Mesenteric fat pad (tissue), 1 donor: ENCODE measurements at regions not wholly inside any gene's neighbourhood (a gene's known extent, or its start where the extent isn't known, plus 50 kb on each side); places are given as distances from the start of the nearest gene placed in this dataset.
A peak's percentile ranks its signal among the peaks of the same experiment; 100 is the strongest.

Experiments used
- DNase-seq: peaks from one replicate; pipeline ENCODE4 v3.0.0-alpha.2; 2020; ENCODE audit warnings: low spot score
- donor health status: DM: yes; HTN: yes; CAD: no.

- DNase-seq: no peak
These were observed 50.3 kb downstream of the SHANK2 start for GRCh38 chr11:71201936-71202597.

GRCh38 chr11:71201231-71201630 lies 51.1 kb downstream of the SHANK2 start:
- no peak for DNase-seq

- DNase-seq: no peak
These were observed 51.6 kb downstream of the SHANK2 start for GRCh38 chr11:71200761-71201160.

DNA sequence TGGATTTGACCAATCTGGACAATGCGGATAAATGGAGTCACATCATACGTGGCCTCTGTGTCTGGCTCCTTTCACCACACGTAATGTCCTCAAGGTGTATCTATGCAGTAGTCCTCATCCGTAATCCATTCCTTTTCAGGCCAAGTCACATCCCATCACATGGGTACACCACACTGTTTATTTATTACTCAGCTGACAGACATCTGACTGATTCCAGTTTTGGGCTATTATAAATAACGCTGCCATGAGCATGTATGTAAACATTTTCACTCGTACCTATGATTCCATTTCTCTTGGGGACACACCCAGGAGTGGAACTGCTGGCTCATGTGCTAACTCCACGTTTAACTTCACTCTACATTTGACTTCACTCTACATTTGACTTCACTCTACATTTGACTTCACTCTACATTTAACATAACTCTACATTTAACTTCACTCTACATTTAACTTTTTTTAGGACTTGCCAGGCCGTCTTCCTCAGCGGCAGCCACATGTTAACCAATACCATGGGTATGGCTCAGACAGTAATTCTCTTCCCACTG lies 52.1 kb downstream of the SHANK2 start:
- no peak for DNase-seq

GRCh38 chr11:71199226-71199820 lies 53.1 kb downstream of the SHANK2 start:
- no peak for DNase-seq

DNA sequence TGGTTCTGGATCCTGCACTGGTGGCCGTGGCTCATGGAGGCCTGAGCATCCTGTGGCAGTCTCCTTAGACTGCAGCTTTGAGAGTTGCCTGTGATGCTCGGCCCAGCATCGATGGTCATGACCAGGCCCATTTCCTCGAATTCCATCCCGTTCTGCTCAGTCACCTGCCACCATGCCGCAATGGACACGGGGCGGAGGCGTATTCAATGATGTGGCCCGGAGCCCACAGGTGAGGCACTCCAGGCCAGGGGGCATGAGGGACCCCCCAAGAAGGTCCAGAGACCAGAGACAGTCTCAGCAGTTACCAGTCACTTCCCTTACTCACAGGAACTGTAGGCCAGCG lies 53.6 kb downstream of the SHANK2 start:
- DNase-seq: no peak

DNA sequence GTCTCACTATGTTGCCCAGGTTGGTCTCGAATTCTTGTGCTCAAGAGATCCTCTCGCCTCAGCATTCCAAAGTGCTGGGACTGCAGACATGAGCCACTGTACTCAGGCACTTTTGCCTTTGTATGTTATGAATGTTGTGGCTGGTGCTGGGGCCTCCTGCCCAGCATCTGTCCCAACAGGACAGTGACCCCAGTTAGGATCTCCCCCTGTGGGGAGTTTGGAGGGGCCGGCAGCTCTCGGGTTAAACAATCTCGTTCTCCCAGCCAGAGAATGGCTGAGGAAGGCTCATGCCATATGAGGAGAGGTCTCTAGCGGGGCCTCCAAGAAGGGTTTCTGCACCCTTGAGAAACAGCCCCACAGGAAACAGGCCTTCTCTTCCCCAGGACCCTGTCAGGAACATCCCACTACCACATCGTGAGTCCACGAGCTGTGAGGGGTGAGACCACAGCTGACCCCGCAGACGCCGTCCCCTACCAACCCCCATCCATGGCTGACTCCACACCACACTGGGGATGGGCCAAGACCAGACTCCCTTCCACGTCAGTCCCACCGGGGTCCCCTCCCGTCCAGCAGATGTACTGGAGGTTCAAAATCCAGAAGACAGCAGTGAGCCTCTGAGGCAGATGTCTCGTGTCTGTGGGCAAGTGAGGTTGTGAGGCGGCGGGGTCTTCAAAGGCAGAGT lies 54.1 kb downstream of the SHANK2 start:
- DNase-seq: no peak

GRCh38 chr11:71197096-71197495 lies 55.3 kb downstream of the SHANK2 start:
- no peak for DNase-seq

- no peak for DNase-seq
These were observed 57.7 kb downstream of the SHANK2 start for GRCh38 chr11:71194710-71195109.

DNA sequence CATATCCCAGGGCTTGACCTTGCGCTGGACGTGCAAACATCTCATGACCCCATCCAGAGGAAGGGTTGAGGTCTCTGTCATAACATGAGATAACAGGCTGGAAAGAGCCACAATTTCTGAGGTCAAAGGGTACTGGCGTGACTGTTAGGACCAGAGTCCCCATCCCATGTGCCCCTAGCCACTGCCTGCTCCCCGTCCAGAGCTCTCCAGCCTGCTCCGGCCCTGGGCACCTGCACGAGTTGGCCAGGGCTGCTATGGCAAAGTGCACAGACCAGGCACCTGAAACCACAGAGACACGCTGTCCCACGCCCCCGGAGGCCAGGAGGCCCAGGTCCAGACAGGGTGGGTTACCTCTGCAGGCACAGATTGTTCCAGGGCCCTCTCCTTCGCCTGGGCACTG lies 58.9 kb downstream of the SHANK2 start:
- no peak for DNase-seq

GRCh38 chr11:71192629-71193028 lies 59.7 kb downstream of the SHANK2 start:
- no peak for DNase-seq

DNA sequence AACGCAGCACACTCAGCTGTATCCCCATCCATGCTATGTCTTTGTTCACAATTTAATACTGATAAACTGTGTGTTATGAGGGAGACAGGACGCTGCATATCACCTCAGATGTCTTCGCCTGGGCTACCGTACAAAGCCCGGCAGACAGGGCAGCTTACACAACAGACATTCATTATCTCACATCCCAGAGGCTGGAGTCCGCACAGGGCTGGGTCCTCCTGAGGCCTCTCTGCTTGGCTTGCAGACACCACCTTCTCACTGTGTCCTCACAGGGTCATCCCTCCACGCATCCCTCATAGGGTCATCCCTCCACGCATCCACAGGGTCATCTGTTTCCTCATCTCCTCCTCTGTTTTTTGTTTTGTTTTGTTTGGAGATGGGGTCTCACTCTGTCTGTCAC lies 61.2 kb downstream of the SHANK2 start:
- peak; percentile 60 for DNase-seq

GRCh38 chr11:71190551-71190950 lies 61.8 kb downstream of the SHANK2 start:
- DNase-seq: no peak

- no peak for DNase-seq
These were observed 62.5 kb downstream of the SHANK2 start for GRCh38 chr11:71189768-71190315.

- DNase-seq: no peak
These were observed 63.2 kb downstream of the SHANK2 start for GRCh38 chr11:71188886-71189767.

GRCh38 chr11:71188073-71188472 lies 64.3 kb downstream of the SHANK2 start:
- no peak for DNase-seq

- DNase-seq: peak; percentile 28
These were observed 65.6 kb downstream of the SHANK2 start for GRCh38 chr11:71186806-71187205.

DNA sequence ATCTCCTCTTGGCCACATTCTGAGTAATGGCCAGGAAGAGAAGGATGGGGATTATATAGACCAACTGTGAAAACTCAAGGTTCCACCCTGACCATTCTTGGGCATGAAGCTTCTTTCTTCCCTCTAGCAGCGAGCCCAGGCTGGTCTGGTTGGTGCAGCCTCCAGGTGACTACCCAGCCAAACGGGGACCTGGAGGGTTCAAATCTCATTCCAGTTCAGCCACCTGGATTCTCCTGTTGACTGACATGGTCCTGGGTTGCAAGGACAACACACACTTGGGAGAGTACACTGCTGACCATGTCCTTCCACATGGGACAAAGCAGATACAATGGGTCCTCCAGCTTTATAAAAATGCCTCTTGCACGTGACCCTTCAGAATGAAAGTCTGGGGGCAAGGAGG lies 67.0 kb downstream of the SHANK2 start:
- DNase-seq: peak; percentile 18

DNA sequence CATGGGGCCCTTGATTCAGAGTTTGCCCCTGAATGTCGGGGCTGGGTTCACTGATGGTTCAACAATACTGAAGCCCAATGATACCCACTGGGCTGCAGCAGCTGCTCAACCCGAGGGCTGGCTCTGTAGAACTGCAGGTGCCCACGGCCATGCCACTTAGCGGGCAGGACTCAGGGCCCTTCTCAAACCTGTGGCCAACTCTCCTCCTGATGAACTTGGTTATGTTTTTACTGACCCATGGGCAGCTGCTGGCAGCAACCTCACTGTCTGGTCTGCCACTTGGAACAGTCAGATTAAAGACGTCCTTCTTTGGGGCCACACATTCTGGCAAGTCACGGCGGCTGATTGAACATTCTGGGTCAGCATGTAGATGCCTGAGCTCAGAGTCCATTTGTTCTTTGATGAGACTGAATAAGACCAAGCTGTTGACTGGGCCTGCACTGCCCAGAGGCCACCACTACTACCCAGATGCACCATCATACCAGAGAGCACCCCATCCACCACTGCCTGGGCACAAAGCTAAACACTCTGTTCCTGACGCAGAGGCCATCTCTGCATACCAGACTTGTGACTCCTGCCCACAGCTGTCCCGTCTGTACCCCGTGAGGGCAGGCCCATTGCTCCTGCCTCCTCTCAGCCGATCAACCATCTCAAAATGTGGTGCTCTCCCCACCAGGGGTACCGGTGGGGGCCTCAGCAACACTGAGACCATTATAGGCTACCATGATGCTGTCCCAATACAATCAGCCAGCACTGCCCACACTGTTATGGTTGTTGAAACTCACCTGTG lies 67.8 kb downstream of the SHANK2 start:
- DNase-seq: peak; percentile 65

GRCh38 chr11:71183878-71184277 lies 68.5 kb downstream of the SHANK2 start:
- peak; percentile 65 for DNase-seq
